GM21723 (cell line): ENCODE measurements at regions not wholly inside any gene's neighbourhood (a gene's known extent, or its start where the extent isn't known, plus 50 kb on each side); places are given as distances from the start of the nearest gene placed in this dataset.
A peak's percentile ranks its signal among the peaks of the same experiment; 100 is the strongest.
"Not testable (repeated sequence)": the region's sequence is repeated elsewhere in the genome, so short reads cannot be mapped to it uniquely, and the experiment has no call there.

Source experiments
- ATAC-seq: cut with Tn5 transposase; IDR thresholded peaks from one replicate; pipeline ENCODE4 v1.9.1; 2021; ENCODE audit warnings: mild to moderate bottlenecking, moderate library complexity; ENCODE audit not compliant: unreplicated experiment

DNA sequence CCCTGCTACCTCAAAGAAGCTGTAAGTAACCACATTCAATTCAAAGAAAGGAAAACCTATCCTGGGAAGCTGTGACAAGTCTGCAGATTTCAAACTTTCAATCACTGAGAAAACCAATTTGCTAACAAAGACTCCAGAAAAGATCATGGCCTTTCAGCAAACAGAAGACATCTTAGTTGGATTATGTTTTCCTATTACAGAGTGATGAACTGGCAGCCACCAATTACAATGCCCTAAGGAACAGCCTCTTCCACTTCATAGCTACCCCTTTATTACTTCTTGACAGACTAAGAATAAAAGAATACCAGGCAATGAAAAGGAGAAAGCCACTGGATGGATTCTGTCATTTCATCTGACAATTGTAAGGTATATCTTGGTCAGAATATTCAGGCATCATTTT lies 128.2 kb upstream of the RASEF start:
- no peak for ATAC-seq

DNA sequence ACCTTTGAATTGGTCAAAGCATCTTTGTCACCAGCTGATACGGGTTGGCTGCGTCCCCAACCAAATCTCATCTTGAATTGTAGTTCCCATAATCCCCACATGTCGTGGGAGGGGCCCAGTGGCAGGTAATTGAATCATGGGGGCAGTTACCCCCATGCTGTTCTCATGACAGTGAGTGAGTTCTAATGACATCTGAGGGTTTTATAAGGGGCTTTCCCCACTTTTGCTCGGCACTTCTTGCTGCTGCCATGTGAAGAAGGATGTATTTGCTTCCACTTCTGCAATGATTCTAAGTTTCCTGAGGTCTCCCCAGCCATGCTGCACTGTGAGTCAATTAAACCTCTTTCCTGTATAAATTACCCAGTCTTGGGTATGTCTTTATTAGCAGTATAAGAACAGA lies 126.1 kb upstream of the RASEF start:
- not testable (repeated sequence) for ATAC-seq

DNA sequence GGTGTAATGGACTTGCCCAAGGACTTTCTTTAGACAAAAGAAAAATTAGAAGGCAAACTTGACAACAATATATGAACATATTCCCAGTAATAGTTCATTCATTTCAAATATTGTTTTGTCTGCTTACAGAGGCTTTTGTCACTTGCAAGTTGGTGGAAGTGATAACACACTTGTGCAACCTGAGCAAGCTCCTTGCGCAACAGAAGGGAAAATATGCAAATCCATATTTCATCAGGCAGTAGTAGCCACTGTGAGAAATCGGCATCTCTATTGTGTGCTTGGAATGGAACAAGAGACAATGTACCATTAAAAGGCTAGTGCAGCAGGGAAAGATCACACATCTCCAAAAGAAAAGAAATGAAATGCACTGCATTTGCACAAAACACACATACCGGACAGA lies 125.3 kb upstream of the RASEF start:
- ATAC-seq, result no peak

DNA sequence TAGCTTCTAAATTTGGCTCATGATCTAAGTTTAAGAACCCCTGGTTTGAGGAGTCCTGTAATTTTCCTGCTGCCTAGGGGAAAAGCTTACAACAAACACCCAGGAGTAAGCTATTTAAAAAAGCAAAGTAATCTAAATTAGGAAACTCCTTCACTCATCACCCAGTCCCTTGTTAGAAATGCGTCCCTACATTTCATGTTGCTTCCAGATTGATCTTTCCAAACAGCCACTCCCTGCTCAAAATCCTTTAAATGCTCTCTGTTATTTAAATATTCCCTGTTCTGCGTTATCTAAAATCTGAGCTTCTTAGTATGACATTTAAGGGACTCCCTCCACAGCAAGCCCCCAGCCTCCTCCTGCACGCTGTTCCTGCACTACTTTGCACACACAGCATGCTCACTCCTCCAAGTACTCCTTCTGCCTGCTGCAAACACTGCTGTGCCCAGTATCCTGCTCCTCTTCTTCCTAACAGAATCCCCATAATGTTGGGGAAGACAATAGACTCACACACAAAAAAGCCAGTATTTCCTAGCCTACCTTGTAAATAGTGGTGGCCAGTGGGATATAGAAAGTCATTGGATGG lies 123.3 kb upstream of the RASEF start:
- no peak for ATAC-seq

DNA sequence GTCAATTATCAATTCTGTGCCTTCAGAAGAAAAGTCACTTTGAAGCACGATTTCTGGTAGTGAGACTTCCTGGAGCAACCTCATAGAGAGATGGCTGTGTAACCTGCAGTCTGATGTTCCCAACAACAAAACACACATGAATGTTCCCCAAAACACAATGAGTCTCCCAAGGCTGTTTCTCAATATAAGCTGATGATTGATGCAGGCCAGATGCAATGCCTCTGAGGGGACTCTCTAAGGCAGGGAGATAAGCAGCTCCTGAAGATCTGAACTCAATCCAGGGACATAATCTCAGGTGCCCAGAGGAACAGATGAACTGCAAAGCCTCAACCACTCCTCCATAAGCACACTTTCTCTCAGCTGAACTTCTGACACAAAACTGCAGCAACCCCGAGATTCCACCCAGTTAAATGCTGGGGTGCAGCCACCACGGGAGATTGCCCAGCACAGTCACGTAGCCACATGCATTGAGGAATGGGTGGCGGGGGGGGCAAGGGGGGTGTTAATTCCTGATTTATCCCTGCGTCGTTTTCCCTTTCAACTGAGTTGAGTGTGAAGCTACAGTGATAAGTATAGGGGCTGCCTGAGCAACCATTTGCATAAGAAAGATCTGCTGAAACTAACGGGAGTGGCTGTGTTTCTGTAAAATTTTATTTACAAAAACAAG lies 122.7 kb upstream of the RASEF start:
- no peak for ATAC-seq

DNA sequence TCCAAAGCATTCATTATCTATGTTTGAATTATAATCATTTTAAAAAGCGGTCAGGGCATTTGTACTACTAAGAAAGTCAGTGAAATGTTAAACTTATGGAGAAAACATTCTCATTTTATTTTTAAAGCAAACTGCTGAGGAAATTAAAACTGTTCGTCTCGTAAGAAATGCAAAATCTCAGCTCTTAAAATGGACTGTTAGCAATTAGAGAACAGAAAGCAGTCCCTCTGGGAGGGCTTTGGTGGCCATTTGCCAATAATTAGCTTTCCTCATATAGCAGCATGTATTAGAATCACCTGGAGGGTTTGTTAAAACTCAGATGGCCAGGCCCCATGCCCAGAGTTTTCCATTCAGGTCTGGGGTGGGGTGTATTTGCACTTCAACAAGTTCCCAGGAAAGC lies 120.7 kb upstream of the RASEF start:
- no peak for ATAC-seq

DNA sequence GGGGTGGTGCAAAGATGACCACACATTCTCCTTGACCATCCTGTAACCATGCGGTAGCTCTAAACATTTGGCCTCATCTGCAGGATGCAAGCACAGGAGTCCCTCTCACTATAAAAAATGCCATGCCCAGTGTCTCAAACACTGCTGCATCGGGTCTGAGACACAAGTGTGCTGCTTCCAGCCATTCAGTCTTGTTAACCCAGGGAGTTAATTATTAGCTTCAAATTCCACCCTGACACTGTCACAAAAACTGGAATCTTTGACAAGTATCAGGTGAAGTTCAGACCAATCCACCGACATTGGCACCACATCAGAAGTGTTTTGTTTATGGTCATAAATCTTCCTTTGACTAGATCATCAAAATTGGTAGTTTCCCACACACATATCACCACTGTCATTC lies 119.1 kb upstream of the RASEF start:
- no peak for ATAC-seq

DNA sequence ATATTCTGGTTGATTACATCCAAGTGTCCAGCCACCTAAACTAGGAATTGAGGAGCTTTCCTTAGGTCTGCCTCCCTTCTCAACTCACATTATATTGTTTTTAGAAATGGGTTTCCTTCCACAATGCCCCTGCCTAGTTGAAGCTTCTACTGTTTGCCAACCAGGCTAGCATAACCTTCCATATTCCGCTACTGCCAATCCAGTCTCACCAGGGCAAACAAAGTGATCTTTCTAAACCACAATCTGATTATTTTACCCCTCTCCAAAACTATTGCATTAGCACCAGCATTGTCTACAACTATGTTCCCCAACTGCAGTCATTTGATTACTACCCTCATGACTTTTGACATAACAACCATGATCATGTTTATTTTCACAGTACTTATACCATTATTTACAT lies 115.8 kb upstream of the RASEF start:
- no peak for ATAC-seq

DNA sequence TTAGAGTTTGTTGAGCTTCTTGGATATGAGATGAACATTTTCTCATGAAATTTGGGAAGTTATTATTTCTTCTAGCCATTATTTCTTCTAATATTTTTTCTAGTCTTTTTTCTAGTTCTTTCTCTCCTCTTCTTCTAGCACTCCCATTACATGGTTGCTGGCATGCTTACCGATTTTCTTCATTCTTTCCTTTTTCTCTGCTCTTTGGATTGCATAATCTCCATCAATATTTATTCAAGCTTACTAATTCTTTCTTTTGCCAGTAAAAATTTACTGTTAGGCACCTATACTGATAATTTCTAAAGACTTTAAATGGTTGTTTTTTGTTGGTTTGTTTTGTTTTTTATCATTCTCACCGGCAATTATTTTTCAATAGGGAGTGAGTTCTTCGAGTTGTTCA lies 114.8 kb upstream of the RASEF start:
- ATAC-seq, result no peak

DNA sequence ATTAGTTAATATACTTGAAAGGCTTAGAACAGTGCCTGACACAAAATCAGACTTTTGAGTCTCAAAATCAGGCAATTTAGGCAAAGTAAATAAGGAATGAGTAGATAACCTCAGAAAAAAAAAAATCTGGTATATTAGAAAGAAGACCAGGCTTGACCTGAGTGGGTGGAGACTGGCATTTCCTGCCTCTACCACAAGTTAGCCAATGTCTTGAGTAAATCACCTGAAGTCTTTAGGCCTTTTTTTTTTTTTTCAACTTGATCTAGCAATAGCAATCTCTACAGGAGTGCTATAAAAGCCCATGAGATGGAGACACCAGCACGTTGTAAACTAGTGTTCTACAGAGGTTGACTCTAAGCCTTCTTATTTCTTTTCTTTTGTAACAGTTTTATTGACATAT lies 104.2 kb upstream of the RASEF start:
- ATAC-seq, result no peak

DNA sequence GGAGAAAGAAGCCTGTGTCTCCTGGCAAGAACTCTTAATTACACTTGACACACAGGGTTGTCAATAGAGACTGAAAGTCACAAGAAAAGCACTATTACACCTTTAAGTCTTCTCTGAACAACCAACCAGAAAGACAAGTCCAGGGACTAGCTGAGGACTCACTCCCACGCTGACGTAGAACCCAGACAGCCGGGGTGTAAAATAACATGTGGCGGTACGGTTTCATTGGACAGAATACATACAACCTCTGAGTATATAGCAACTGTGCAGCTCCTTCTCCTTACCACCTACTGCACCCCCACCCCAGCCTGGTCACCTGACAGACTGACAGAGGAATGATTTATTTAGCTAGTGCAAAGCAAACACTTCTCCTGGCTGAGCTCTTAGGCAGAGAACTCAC lies 103.4 kb upstream of the RASEF start:
- no peak for ATAC-seq

DNA sequence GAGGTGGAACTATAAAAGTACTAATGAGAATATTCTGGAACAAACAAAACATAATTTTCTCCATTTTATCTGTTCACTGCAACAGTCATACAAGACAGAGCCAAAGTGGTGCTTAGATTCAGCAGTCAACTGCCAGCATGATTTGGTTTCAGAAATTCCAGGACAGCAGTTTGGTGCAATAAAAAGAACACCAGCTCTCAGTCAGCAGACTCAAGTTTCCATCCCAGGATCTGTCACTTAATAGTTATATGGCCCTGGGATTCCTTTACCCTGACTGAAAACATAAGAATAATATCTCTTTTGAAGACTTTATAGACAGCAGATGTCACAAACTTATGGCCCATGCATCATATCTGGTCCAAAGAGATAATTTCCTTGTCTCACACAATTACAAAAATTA lies 92.8 kb upstream of the RASEF start:
- no peak for ATAC-seq

DNA sequence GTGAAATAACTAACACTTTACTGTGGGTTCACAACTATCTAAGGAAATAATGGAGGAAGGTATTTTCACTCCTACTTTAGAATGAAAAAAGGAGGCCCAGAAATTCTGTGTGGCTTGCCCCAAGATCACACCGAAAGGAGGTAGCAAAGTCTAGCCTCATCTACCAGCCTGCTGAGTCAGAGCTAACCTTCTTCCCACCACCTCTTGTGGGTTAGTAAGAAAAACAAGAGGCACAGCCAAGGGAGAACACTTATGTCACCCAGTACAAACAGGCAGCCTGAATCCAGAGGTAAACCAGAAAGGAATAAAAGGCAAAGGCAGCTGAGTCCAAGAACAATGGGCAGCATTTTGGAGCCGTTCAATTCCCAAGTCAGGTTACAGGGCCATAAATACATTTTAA lies 91.9 kb upstream of the RASEF start:
- peak; percentile 37 for ATAC-seq

DNA sequence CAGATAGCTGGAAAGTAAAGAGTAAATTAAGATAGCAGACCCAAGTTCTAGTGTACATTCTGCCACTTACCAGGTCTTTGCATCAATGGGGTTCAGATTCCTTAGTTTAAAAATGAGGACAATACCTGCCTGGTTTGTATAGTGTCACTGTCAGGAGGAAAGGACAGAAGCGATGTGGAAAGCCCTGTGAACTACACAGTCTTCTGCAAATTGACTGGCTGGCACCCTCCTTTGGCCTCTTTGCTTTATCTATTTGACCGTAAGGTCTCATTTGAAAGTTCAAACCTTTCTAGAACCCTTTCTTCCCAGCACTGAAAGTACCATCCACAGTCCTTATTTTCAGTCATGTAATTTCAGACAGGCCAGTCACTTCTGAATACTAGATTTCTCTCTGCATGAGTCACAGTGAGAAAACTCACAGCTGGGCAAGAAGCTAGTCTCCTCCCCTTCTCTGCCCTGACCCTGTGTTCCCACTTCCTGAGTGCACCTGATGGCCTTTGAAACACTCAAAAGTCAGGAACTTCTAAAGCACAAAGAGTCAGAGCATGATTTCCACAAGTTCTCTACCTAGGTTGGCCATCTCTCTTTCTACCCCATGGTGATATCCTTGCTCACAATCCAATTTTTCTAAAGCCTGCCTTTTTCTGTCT lies 91.3 kb upstream of the RASEF start:
- ATAC-seq, result peak; percentile 98

DNA sequence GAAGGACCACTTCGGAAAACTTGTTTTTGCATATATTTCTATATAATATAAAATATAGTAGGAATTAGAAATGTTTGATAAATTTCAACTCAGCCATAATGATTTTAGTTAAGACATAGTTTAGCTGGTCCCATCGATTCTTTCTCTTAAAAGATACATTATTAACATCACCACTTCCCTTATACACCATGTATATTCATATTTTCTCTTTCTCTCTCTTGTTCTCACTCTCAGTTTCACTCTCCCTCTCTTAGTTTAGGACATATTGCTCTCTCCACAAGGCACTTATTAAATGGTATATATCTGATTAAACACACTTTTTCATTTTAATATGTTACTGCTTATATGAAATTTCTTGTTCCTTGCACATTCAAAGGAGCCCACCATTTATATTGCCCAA lies 90.1 kb upstream of the RASEF start:
- peak; percentile 36 for ATAC-seq

DNA sequence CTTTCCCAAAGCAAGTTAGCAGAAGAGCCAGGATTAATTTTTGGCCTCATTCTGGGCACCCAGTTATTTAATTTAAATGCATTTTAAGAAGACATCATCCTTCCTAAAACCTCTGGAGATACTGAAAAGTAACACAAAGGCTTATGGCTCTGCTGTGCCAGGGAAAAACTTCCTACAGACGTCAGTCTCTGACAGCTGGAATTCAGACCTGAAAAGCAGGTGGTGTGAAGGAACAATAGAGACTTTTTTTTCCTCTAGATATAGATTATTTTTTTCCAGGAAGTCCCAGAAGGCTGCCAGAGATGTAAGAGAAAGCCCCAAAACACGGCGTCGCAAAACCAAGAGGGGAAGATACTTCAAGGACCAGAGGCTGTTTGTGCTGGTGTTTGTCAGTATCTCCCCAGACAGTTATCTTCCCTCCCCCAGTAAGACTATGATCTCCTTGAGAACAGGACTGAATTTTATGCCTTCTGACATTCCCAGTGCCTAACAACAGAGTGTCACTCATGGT lies 88.7 kb upstream of the RASEF start:
- no peak for ATAC-seq

DNA sequence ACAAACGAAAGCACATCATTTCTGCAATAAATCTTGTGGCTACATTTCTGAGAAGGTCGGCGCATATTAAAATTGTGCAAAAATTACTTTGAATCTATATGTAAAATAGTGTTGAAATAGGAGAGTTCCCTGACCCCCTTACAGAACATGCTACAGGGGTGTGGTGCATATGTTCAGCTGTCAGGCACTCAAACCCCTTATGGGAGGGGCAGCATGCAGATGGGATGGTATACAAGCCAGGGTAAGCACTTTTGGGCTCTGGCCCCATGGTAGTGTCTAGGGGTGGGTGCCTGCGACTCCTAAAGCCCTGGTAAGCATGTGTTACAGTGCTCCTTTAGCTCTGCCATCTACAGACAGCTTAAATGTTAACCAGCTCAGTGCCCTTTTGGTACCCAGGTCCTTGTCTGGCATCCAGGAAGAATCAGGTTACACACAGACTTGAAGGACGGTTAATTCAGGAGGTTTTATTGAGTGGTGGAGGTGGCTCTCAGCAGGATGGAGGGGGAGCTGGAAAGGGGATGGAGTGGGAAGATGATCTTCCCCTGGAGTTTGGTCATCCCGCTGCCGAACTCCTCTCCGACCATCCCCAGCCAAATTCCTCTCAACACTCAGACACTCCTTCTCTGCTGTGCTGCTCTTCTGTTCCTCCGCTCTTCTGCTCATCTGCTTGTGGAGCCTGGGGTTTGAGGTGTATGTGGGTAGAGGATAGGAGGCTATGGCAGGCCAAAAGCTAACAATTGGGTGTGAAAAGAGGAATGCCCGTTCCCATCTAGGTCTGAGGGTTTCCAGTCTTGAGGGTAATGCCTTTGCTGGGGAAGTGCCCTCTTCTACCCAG lies 84.6 kb upstream of the RASEF start:
- ATAC-seq, result no peak

DNA sequence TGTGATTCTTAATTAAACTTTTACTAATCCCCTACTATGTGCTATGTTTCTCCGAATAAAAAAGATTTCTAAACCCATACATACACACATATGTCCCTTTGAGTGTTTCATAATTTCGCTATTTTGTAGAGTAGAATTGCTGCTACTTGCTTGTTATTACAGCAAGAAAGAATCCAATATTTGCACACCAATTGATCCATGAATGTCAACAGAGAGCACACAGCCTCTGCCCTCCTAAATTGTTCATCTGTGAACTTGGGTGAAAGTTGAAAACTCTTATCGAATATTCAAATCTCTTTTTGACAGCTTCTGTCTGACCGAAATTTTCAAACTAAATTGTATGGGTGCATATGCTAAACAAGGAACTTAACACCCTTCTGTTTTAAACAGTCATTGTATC lies 83.4 kb upstream of the RASEF start:
- no peak for ATAC-seq

DNA sequence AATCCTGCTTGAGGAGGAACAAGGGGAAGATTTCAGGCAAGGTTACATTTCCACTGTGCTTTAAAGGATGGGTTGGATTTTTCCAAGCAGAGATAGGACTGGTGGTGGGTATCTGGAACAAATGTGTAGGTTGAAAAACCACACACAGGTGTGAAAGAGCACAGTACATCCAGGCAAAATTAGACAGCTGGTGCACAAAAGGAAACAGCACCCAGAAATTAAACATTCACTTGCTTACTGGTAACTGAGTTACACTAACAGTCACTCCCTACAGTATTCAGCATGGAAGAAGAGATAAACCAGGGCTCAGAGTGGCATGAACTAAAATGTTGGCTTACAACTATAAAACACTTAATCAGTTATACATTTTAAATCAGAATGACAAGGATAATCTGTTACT lies 81.5 kb upstream of the RASEF start:
- no peak for ATAC-seq

DNA sequence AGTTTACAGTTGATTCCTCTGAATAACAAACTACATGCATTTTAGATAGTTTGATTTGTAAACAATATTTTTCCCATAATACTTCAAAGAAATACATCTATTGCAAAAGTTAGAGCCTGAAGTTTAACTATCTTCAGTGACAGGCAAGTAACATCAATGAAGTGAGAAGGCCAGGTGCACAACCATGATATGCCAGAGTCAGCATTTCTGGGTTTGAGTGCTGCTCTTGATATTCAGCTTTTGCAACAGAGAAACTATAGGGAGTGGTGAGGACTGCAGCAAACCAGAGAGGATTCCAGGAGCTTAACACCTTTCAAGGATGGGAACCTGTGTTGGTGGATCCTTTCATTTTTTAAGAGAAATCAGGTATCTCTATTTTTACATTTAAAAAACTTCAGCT lies 79.4 kb upstream of the RASEF start:
- no peak for ATAC-seq

DNA sequence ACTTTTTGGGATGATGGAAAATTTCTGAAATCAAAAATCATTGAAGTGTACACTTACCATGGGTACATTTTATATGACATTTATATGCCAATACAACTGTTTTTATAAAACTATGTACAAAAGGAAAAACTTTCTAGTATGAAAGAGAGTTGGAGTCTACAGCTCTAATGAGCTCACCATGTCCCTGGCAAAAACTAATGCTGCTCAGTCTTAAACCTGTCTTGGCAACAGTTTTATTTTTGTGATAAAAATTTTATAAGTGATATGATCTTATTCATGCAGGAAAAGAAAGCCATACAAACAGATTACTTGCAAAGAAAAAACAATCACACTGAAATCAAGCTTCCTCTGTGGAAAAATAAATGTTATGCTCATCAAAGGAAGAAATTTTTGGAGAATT lies 78.9 kb upstream of the RASEF start:
- ATAC-seq, result no peak

DNA sequence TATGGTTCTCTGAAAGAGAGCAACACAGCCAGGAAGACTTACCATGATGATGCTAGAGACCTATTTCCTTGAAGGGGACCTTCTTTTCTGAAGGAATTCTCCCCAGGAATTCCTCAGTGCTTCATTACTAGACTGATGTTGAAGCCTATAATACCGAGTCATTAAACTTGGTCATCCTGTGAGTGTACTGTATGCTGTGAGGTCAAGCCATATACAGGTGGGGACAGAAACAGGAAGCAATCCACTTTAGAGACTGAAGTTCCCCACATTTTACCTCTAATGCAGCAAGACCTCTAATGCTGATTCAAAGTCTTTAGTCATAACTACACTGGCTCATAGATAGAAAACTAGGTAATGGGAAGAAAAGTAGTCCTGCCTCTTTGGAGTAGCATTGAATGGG lies 77.1 kb upstream of the RASEF start:
- ATAC-seq, result no peak
